ENCODE measurements at regions not wholly inside any gene's neighbourhood (a gene's known extent, or its start where the extent isn't known, plus 50 kb on each side); places are given as distances from the start of the nearest gene placed in this dataset.

- Histone ChIP-seq H3K27me3 (ENCODE audit: insufficient read depth, poor library complexity, severe bottlenecking) (no peaks in the 10 kb centered on the region), H3K36me3 (ENCODE audit: low read depth) (no peaks in the 10 kb centered on the region), H3K4me3 (ENCODE audit: severe bottlenecking) (no peak overlapping the region), H3K27ac (ENCODE audit: poor library complexity, severe bottlenecking) (no peak overlapping the region), H3K4me1 (ENCODE audit: insufficient read depth, poor library complexity, severe bottlenecking) (no peaks in the 10 kb centered on the region), H3K9me3 (ENCODE audit: severe bottlenecking) (no peaks in the 10 kb centered on the region)
- ATAC-seq (ENCODE audit: low read depth) (no peak), DNase-seq (ENCODE audit: low spot score) (no peak)
- TF ChIP-seq CTCF (IDR thresholded peaks at IDR 0.05; ENCODE audit: poor library complexity, severe bottlenecking), result no peak
These were observed 83.1 kb upstream of the MAST4 start for GRCh38 chr5:66513130-66513529.

- Histone ChIP-seq H3K4me1 (ENCODE audit: insufficient read depth, poor library complexity, severe bottlenecking) (no peaks in the 10 kb centered on the region), H3K27ac (ENCODE audit: poor library complexity, severe bottlenecking) (no peak overlapping the region), H3K27me3 (ENCODE audit: insufficient read depth, poor library complexity, severe bottlenecking) (no peaks in the 10 kb centered on the region), H3K36me3 (ENCODE audit: low read depth) (no peaks in the 10 kb centered on the region), H3K4me3 (ENCODE audit: severe bottlenecking) (no peak overlapping the region), H3K9me3 (ENCODE audit: severe bottlenecking) (no peaks in the 10 kb centered on the region)
- DNase-seq (ENCODE audit: low spot score) (no peak), ATAC-seq (ENCODE audit: low read depth) (no peak)
- TF ChIP-seq CTCF (IDR thresholded peaks at IDR 0.05; ENCODE audit: poor library complexity, severe bottlenecking), result no peak
These were observed 81.0 kb upstream of the MAST4 start for GRCh38 chr5:66515209-66515608.

GRCh38 chr5:66516550-66516949 is 79.6 kb upstream of the MAST4 start:
- H3K36me3 ChIP-seq (ENCODE audit: low read depth), result no peaks in the 10 kb centered on the region
- TF ChIP-seq CTCF (IDR thresholded peaks at IDR 0.05; ENCODE audit: poor library complexity, severe bottlenecking), result no peak
- no peaks in the 10 kb centered on the region for H3K27me3 ChIP-seq (ENCODE audit: insufficient read depth, poor library complexity, severe bottlenecking)
- H3K4me1 ChIP-seq (ENCODE audit: insufficient read depth, poor library complexity, severe bottlenecking), result no peaks in the 10 kb centered on the region
- ATAC-seq (ENCODE audit: low read depth), result no peak
- no peak overlapping the region for H3K4me3 ChIP-seq (ENCODE audit: severe bottlenecking)
- peaks cover under 1% of the 10 kb centered on the region for H3K9me3 ChIP-seq (ENCODE audit: severe bottlenecking)
- no peak overlapping the region for H3K27ac ChIP-seq (ENCODE audit: poor library complexity, severe bottlenecking)
- DNase-seq (ENCODE audit: low spot score), result no peak

- no peaks in the 10 kb centered on the region for H3K36me3 ChIP-seq (ENCODE audit: low read depth)
- H3K4me1 ChIP-seq (ENCODE audit: insufficient read depth, poor library complexity, severe bottlenecking), result no peaks in the 10 kb centered on the region
- TF ChIP-seq CTCF (IDR thresholded peaks at IDR 0.05; ENCODE audit: poor library complexity, severe bottlenecking), result no peak
- no peaks in the 10 kb centered on the region for H3K27me3 ChIP-seq (ENCODE audit: insufficient read depth, poor library complexity, severe bottlenecking)
- DNase-seq (ENCODE audit: low spot score) (no peak), ATAC-seq (ENCODE audit: low read depth) (no peak)
- no peak overlapping the region for H3K27ac ChIP-seq (ENCODE audit: poor library complexity, severe bottlenecking)
- H3K4me3 ChIP-seq (ENCODE audit: severe bottlenecking), result no peak overlapping the region
- peaks cover 3% of the 10 kb centered on the region for H3K9me3 ChIP-seq (ENCODE audit: severe bottlenecking)
These were observed 78.8 kb upstream of the MAST4 start for GRCh38 chr5:66517351-66517750.

GRCh38 chr5:66518052-66518451 is 78.1 kb upstream of the MAST4 start:
- Histone ChIP-seq H3K4me1 (ENCODE audit: insufficient read depth, poor library complexity, severe bottlenecking) (no peaks in the 10 kb centered on the region), H3K9me3 (ENCODE audit: severe bottlenecking) (peaks cover 3% of the 10 kb centered on the region), H3K4me3 (ENCODE audit: severe bottlenecking) (no peak overlapping the region), H3K27me3 (ENCODE audit: insufficient read depth, poor library complexity, severe bottlenecking) (no peaks in the 10 kb centered on the region), H3K36me3 (ENCODE audit: low read depth) (no peaks in the 10 kb centered on the region), H3K27ac (ENCODE audit: poor library complexity, severe bottlenecking) (no peak overlapping the region)
- TF ChIP-seq CTCF (IDR thresholded peaks at IDR 0.05; ENCODE audit: poor library complexity, severe bottlenecking), result no peak
- ATAC-seq (ENCODE audit: low read depth), result no peak
- no peak for DNase-seq (ENCODE audit: low spot score)

Measured in RWPE2 (cell line).